Loucy (cell line): ENCODE measurements at regions not wholly inside any gene's neighbourhood (a gene's known extent, or its start where the extent isn't known, plus 50 kb on each side); places are given as distances from the start of the nearest gene placed in this dataset.

Experiments used
- H2AFZ ChIP-seq: fragments of 200-600 bp; sonication (generic); 2 replicates; pipeline ENCODE4 v1.6.0; 2016; ENCODE audit warnings: antibody characterized with exemption, mild to moderate bottlenecking, low read length, moderate library complexity
- H3F3A ChIP-seq: fragments of 200-600 bp; 2 replicates; pipeline ENCODE4 v1.6.0; 2016; ENCODE audit warnings: antibody characterized with exemption, low read depth, mild to moderate bottlenecking
- H3K27me3 ChIP-seq: fragments of 200-600 bp; sonication (generic); 2 replicates; pipeline ENCODE4 v1.6.1; 2014; ENCODE audit warnings: low read length, mild to moderate bottlenecking; ENCODE audit not compliant: insufficient read depth, poor library complexity, severe bottlenecking
- H3K36me3 ChIP-seq: fragments of 200-600 bp; sonication (generic); 2 replicates; pipeline ENCODE4 v1.6.1; 2016; ENCODE audit warnings: low read length; ENCODE audit not compliant: insufficient read depth
- H3K4me1 ChIP-seq: fragments of 200-600 bp; sonication (generic); 2 replicates; pipeline ENCODE4 v1.5.1; 2014; ENCODE audit warnings: low read length, mild to moderate bottlenecking; ENCODE audit not compliant: insufficient read depth, poor library complexity, severe bottlenecking
- H3K4me2 ChIP-seq: fragments of 200-600 bp; sonication (generic); 2 replicates; pipeline ENCODE4 v1.6.0; 2014; ENCODE audit warnings: antibody characterized with exemption, low read length, low read depth, mild to moderate bottlenecking; ENCODE audit not compliant: poor library complexity, severe bottlenecking
- H3K4me3 ChIP-seq: fragments of 200-600 bp; sonication (generic); 2 replicates; pipeline ENCODE4 v1.5.1; 2014; ENCODE audit warnings: low read length, mild to moderate bottlenecking, mixed read lengths; ENCODE audit not compliant: poor library complexity, severe bottlenecking
- H3K79me2 ChIP-seq: fragments of 200-600 bp; sonication (generic); 2 replicates; pipeline ENCODE4 v1.6.1; 2014; ENCODE audit warnings: low read length; ENCODE audit not compliant: insufficient read depth
- H3K9ac ChIP-seq: fragments of 200-600 bp; sonication (generic); 2 replicates; pipeline ENCODE4 v1.6.0; 2014; ENCODE audit warnings: mild to moderate bottlenecking, low read depth, low read length, moderate library complexity; ENCODE audit not compliant: poor library complexity, severe bottlenecking
- H3K9me2 ChIP-seq: fragments of 200-600 bp; sonication (generic); replicated peaks from 2 replicates; pipeline ENCODE4 v1.6.1; 2016; ENCODE audit warnings: low read depth, low read length, mixed read lengths
- H3K9me3 ChIP-seq: fragments of 200-600 bp; sonication (generic); 2 replicates; pipeline ENCODE4 v1.6.1; 2014; ENCODE audit warnings: mild to moderate bottlenecking, antibody characterized with exemption, low read length, low read depth; ENCODE audit not compliant: insufficient read depth
- H4K20me1 ChIP-seq: fragments of 200-600 bp; sonication (generic); 2 replicates; pipeline ENCODE4 v1.6.0; 2014; ENCODE audit warnings: antibody characterized with exemption, low read length, mild to moderate bottlenecking; ENCODE audit not compliant: insufficient read depth, poor library complexity, severe bottlenecking
- CTCF ChIP-seq: fragments of 200-600 bp; sonication (generic); conservative IDR thresholded peaks from 2 replicates; pipeline ENCODE4 v1.5.1; 2014; ENCODE audit warnings: mild to moderate bottlenecking, antibody characterized with exemption, low read length
- EZH2phosphoT487 ChIP-seq: fragments of 200-600 bp; IDR thresholded peaks from 2 replicates; pipeline ENCODE4 v1.6.1; 2018; ENCODE audit warnings: antibody characterized with exemption, mild to moderate bottlenecking, moderate library complexity, borderline replicate concordance

GRCh38 chrX:25067271-25068172 is 51.8 kb upstream of the ARX start:
- no peaks in the 10 kb centered on the region for H3K9me3 ChIP-seq
- H3F3A ChIP-seq = no peaks in the 10 kb centered on the region
- H3K4me2 ChIP-seq = peak overlapping the region; percentile 23

GRCh38 chrX:25066131-25066530 is 50.4 kb upstream of the ARX start:
- Histone ChIP-seq H3K4me2 (no peak overlapping the region), H3K9me2 (no peaks in the 10 kb centered on the region), H3K4me1 (peaks cover 10% of the 10 kb centered on the region), H3K79me2 (no peaks in the 10 kb centered on the region), H2AFZ (no peak overlapping the region), H3K4me3 (no peak overlapping the region), H3K36me3 (no peaks in the 10 kb centered on the region), H4K20me1 (no peaks in the 10 kb centered on the region), H3K9ac (no peak overlapping the region), H3K27me3 (no peaks in the 10 kb centered on the region), H3F3A (no peaks in the 10 kb centered on the region), H3K9me3 (no peaks in the 10 kb centered on the region)
- TF ChIP-seq EZH2phosphoT487 (no peak), CTCF (no peak)

More at GRCh38 chrX:25067271-25068172, 51.8 kb upstream of the ARX start:
- H3K27me3 ChIP-seq = no peaks in the 10 kb centered on the region
- peaks cover 16% of the 10 kb centered on the region for H3K4me1 ChIP-seq
- H2AFZ ChIP-seq = peak overlapping the region; percentile 54; the same call in 1 of the 2 replicates
- H3K9me2 ChIP-seq = no peaks in the 10 kb centered on the region
- H3K36me3 ChIP-seq = no peaks in the 10 kb centered on the region
- no peak for TF ChIP-seq CTCF
- no peak for TF ChIP-seq EZH2phosphoT487
- H3K79me2 ChIP-seq = no peaks in the 10 kb centered on the region
- H3K9ac ChIP-seq = no peak overlapping the region
- H4K20me1 ChIP-seq = no peaks in the 10 kb centered on the region
- no peak overlapping the region for H3K4me3 ChIP-seq
